HCT116 (cell line): ENCODE measurements at regions not wholly inside any gene's neighbourhood (a gene's known extent, or its start where the extent isn't known, plus 50 kb on each side); places are given as distances from the start of the nearest gene placed in this dataset.

Experiments used
- ATAC-seq: fragments of 200-7000 bp; cut with Tn5 transposase; 2 replicates; pipeline ENCODE4 v1.9.1; 2020; ENCODE audit warnings: mild to moderate bottlenecking, moderate library complexity
- BruUV-seq: library from RNA; stranded (reverse); fragments of 400-500 nt; replicated peaks from 2 replicates; lab custom pipeline; 2021; lab: Mats Ljungman, UMichigan
- CTCF ChIA-PET: fragments of 300-600 bp; sonication (Branson Sonifier 250); formaldehyde crosslinking; loops from one replicate; lab custom pipeline; 2021; ENCODE audit warnings: antibody characterized with exemption; lab: Charles Lee
- POLR2A ChIA-PET: fragments of 300-600, 350-600 bp; sonication (Branson Sonifier 250); formaldehyde crosslinking; loops from one replicate; lab custom pipeline; 2021; ENCODE audit warnings: antibody characterized with exemption; lab: Charles Lee
- RAD21 ChIA-PET, 2 experiments: fragments of 300-600 bp; sonication (Branson Sonifier 250); formaldehyde crosslinking; loops; one replicate each; lab custom pipeline; 2023; ENCODE audit warnings: low total read pairs in 2 of 2; ENCODE audit not compliant: uncharacterized antibody in 2 of 2, unreplicated experiment in 2 of 2, low non-redundant PET in 1 of 2; lab: Charles Lee
- DNase-seq: peaks from one replicate; pipeline ENCODE4 v3.0.0-alpha.2; 2010; ENCODE audit warnings: low read depth, low spot score
- H2AFZ ChIP-seq: fragments of 200-600 bp; shearing (Covaris generic), sonication (generic); 2 replicates; pipeline ENCODE4 v1.6.1; 2017; ENCODE audit warnings: low read depth, mixed run types, mixed read lengths, antibody characterized with exemption, low read length; ENCODE audit not compliant: poor library complexity, severe bottlenecking
- H3K27ac ChIP-seq: 2 replicates; pipeline ENCODE4 v1.5.1; 2012; ENCODE audit warnings: low read depth, low read length
- H3K27me3 ChIP-seq: fragments of 200-600 bp; sonication (generic); 2 replicates; pipeline ENCODE4 v1.6.1; 2016; ENCODE audit warnings: mixed run types, low read length, mixed read lengths; ENCODE audit not compliant: insufficient read depth
- H3K36me3 ChIP-seq, 2 experiments: fragments of 200-500 bp in 1 of 2; fragments of 200-600 bp in 1 of 2; sonication (Bioruptor generic) in 1 of 2; sonication (generic) in 1 of 2; 2 replicates each; pipeline versions ENCODE4 v1.5.1 to v1.6.1; 2014 to 2016; ENCODE audit warnings: low read length in 2 of 2, inconsistent platforms in 1 of 2, mixed read lengths in 1 of 2, mixed run types in 1 of 2; ENCODE audit not compliant: insufficient read depth in 2 of 2, control insufficient read depth in 1 of 2
- H3K4me1 ChIP-seq, 2 experiments: fragments of 200-600 bp in 1 of 2; sonication (generic) in 1 of 2; 2 replicates each; pipeline versions ENCODE4 v1.5.1 to v1.6.1; 2012 to 2017; ENCODE audit warnings: low read length in 2 of 2, inconsistent platforms in 1 of 2, mild to moderate bottlenecking in 1 of 2, mixed read lengths in 1 of 2, mixed run types in 1 of 2, moderate library complexity in 1 of 2; ENCODE audit not compliant: insufficient read depth in 2 of 2, control insufficient read depth in 1 of 2
- H3K4me2 ChIP-seq: fragments of 200-600 bp; sonication (generic); 2 replicates; pipeline ENCODE4 v1.6.1; 2017; ENCODE audit warnings: mixed run types, low read length, mixed read lengths
- H3K4me3 ChIP-seq, 2 experiments: fragments of 200-600 bp in 1 of 2; sonication (generic) in 1 of 2; replicated peaks in 1 of 2; 2 replicates each; pipeline ENCODE4 v1.5.1; 2011 to 2016; ENCODE audit warnings: low read length in 2 of 2, control low read depth in 1 of 2, low read depth in 1 of 2, mild to moderate bottlenecking in 1 of 2, mixed read lengths in 1 of 2, mixed run types in 1 of 2
- H3K79me2 ChIP-seq: fragments of 200-600 bp; sonication (generic); 2 replicates; pipeline ENCODE4 v1.6.1; 2017; ENCODE audit warnings: mild to moderate bottlenecking, mixed run types, low read length, moderate library complexity, mixed read lengths; ENCODE audit not compliant: insufficient read depth
- H3K9ac ChIP-seq: fragments of 200-600 bp; sonication (generic); 2 replicates; pipeline ENCODE4 v1.6.1; 2016; ENCODE audit warnings: low read length, mixed read lengths
- H3K9me2 ChIP-seq: fragments of 200-600 bp; sonication (generic), shearing (Covaris generic); 2 replicates; pipeline ENCODE4 v1.6.1; 2017; ENCODE audit warnings: mixed run types, mild to moderate bottlenecking, moderate library complexity; ENCODE audit not compliant: insufficient read depth
- H3K9me3 ChIP-seq, 2 experiments: fragments of 200-500 bp in 1 of 2; fragments of 200-600 bp in 1 of 2; sonication (Bioruptor generic) in 1 of 2; sonication (generic) in 1 of 2; 2 replicates each; pipeline ENCODE4 v1.6.1; 2014 to 2017; ENCODE audit warnings: low read length in 2 of 2, mixed read lengths in 2 of 2, inconsistent platforms in 1 of 2, low read depth in 1 of 2, mild to moderate bottlenecking in 1 of 2, mixed run types in 1 of 2, moderate library complexity in 1 of 2; ENCODE audit not compliant: control insufficient read depth in 1 of 2, insufficient read depth in 1 of 2
- H4K20me1 ChIP-seq: fragments of 200-600 bp; sonication (generic), shearing (Covaris generic); 2 replicates; pipeline ENCODE4 v1.6.1; 2017; ENCODE audit warnings: mixed run types, mild to moderate bottlenecking, moderate library complexity; ENCODE audit not compliant: insufficient read depth
- ATF3 ChIP-seq: IDR thresholded peaks from 2 replicates; pipeline ENCODE4 v1.6.1; 2012
- CBX3 ChIP-seq: IDR thresholded peaks from 2 replicates; pipeline ENCODE4 v1.6.1; 2012; ENCODE audit warnings: low read depth
- CTCF ChIP-seq, 3 experiments: fragments of 200-600 bp in 1 of 3; sonication (generic) in 1 of 3; IDR thresholded peaks in 2 of 3; conservative IDR thresholded peaks in 1 of 3; 2 replicates each; pipeline ENCODE4 v1.5.1; 2012 to 2017; ENCODE audit warnings: low read depth in 2 of 3, low read length in 2 of 3, antibody characterized with exemption in 1 of 3, borderline replicate concordance in 1 of 3, control low read depth in 1 of 3, mild to moderate bottlenecking in 1 of 3, mixed read lengths in 1 of 3, mixed run types in 1 of 3, moderate library complexity in 1 of 3; ENCODE audit not compliant: insufficient read depth in 1 of 3
- EGR1 ChIP-seq: IDR thresholded peaks from 2 replicates; pipeline ENCODE4 v1.6.1; 2012; ENCODE audit warnings: low read depth
- ELF1 ChIP-seq: IDR thresholded peaks from 2 replicates; pipeline ENCODE4 v1.6.1; 2012; ENCODE audit warnings: low read depth, borderline replicate concordance
- EZH2 ChIP-seq: fragments of 200-600 bp; sonication (generic); IDR thresholded peaks from 2 replicates; pipeline ENCODE4 v1.6.1; 2017; ENCODE audit warnings: antibody characterized with exemption, mixed run types
- EZH2phosphoT487 ChIP-seq: fragments of 200-600 bp; IDR thresholded peaks from 2 replicates; pipeline ENCODE4 v1.6.1; 2018; ENCODE audit warnings: antibody characterized with exemption, borderline replicate concordance
- FOSL1 ChIP-seq: IDR thresholded peaks from 2 replicates; pipeline ENCODE4 v1.6.1; 2012; ENCODE audit warnings: low read depth
- JUND ChIP-seq: IDR thresholded peaks from 2 replicates; pipeline ENCODE4 v1.6.1; 2012
- MAX ChIP-seq: IDR thresholded peaks from 2 replicates; pipeline ENCODE4 v1.6.1; 2012
- POLR2A ChIP-seq: IDR thresholded peaks from 2 replicates; pipeline ENCODE4 v1.7.0; 2011; ENCODE audit warnings: borderline replicate concordance; ENCODE audit not compliant: insufficient read depth, insufficient read length; ENCODE audit errors: extremely low read depth
- POLR2AphosphoS5 ChIP-seq: IDR thresholded peaks from 2 replicates; pipeline ENCODE4 v1.6.1; 2011; ENCODE audit warnings: mild to moderate bottlenecking, low read depth, low read length, moderate library complexity
- SIN3A ChIP-seq: IDR thresholded peaks from 2 replicates; pipeline ENCODE4 v1.6.1; 2012; ENCODE audit warnings: low read depth
- SP1 ChIP-seq: IDR thresholded peaks from 2 replicates; pipeline ENCODE4 v1.6.1; 2012; ENCODE audit warnings: low read depth
- SRF ChIP-seq: IDR thresholded peaks from 2 replicates; pipeline ENCODE4 v1.6.1; 2012; ENCODE audit warnings: low read depth
- TCF7L2 ChIP-seq: IDR thresholded peaks from 2 replicates; pipeline ENCODE4 v1.7.0; 2011; ENCODE audit warnings: borderline replicate concordance, inconsistent platforms; ENCODE audit not compliant: insufficient read depth, insufficient read length; ENCODE audit errors: extremely low read depth
- YY1 ChIP-seq: IDR thresholded peaks from 2 replicates; pipeline ENCODE4 v1.6.1; 2011; ENCODE audit warnings: low read length, low read depth, moderate library complexity, mild to moderate bottlenecking; ENCODE audit not compliant: insufficient replicate concordance; ENCODE audit errors: extremely low read depth
- ZBTB33 ChIP-seq: IDR thresholded peaks from 2 replicates; pipeline ENCODE4 v1.6.1; 2011; ENCODE audit warnings: mild to moderate bottlenecking, low read length, moderate library complexity; ENCODE audit not compliant: insufficient replicate concordance; ENCODE audit errors: extremely low read depth
- ZFX ChIP-seq: fragments of 450-650 bp; IDR thresholded peaks from 2 replicates; pipeline ENCODE4 v1.6.1; 2017
- ZNF274 ChIP-seq: fragments of 200-500 bp; sonication (Bioruptor generic); IDR thresholded peaks from 2 replicates; pipeline ENCODE4 v1.6.1; 2014; ENCODE audit warnings: mild to moderate bottlenecking, low read depth, low read length, inconsistent platforms
- intact Hi-C: fragments of 100-400 bp; cut with micrococcal nuclease; formaldehyde crosslinking; loops from 2 replicates; pipeline ENCODE4 v1.10.0; 2022

- no peak overlapping the region for H3K4me3 ChIP-seq
- H3K9ac ChIP-seq: no peak overlapping the region
- ATAC-seq: no peak
- no peak overlapping the region for H3K4me2 ChIP-seq
- no peak overlapping the region for H3K27ac ChIP-seq
- H3K27me3 ChIP-seq: peaks cover 24% of the 10 kb centered on the region
- no peaks in the 10 kb centered on the region; the same call in 1 of the 2 replicates for H4K20me1 ChIP-seq
- H3K36me3 ChIP-seq: no peaks in the 10 kb centered on the region
- TF ChIP-seq JUND: no peak
- TF ChIP-seq ZFX: no peak
- no peak for TF ChIP-seq EGR1
- no peak for TF ChIP-seq ELF1
- no peak for TF ChIP-seq MAX
- TF ChIP-seq SRF: no peak
- no peak for TF ChIP-seq ZBTB33
- no peak for TF ChIP-seq CBX3
- TF ChIP-seq TCF7L2: no peak
- no peak for TF ChIP-seq FOSL1
- TF ChIP-seq ATF3: no peak
- no peak for TF ChIP-seq POLR2AphosphoS5
- TF ChIP-seq POLR2A: no peak
- no peak for TF ChIP-seq EZH2phosphoT487
- no peak for TF ChIP-seq ZNF274
- TF ChIP-seq SIN3A: no peak
- TF ChIP-seq EZH2: no peak
- no peak for TF ChIP-seq CTCF (IDR thresholded peaks at IDR 0.05 in 2 of 3, conservative IDR thresholded peaks at IDR 0.05 in 1 of 3; ENCODE audit: borderline replicate concordance in 1 of 3, insufficient read depth in 1 of 3, low read depth in 2 of 3, low read length in 2 of 3)
- no peak for TF ChIP-seq SP1
- no peak for TF ChIP-seq YY1
- TF ChIP-seq, all 23 proteins: peak for 0
- Histone ChIP-seq H3K9me3 (no peaks in the 10 kb centered on the region), H3K79me2 (no peaks in the 10 kb centered on the region), H2AFZ (no peak overlapping the region), H3K9me2 (no peaks in the 10 kb centered on the region), H3K4me1 (no peaks in the 10 kb centered on the region)
- DNase-seq: no peak
- no TSS peak for BruUV-seq
- POLR2A ChIA-PET: no interaction called here
- RAD21 ChIA-PET: no interaction called here
- intact Hi-C loops: no loop called here
- CTCF ChIA-PET: no interaction called here
Measured at GRCh38 chr12:127247937-127248336, 1019.0 kb upstream of the TMEM132C start.
